ENCODE measurements at regions not wholly inside any gene's neighbourhood (a gene's known extent, or its start where the extent isn't known, plus 50 kb on each side); places are given as distances from the start of the nearest gene placed in this dataset.
"Not testable (repeated sequence)": the region's sequence is repeated elsewhere in the genome, so short reads cannot be mapped to it uniquely, and the experiment has no call there.

GRCh38 chr2:125224830-125225229, 1199.7 kb downstream of the CNTNAP5 start:
- DNase-seq: no peak

DNA sequence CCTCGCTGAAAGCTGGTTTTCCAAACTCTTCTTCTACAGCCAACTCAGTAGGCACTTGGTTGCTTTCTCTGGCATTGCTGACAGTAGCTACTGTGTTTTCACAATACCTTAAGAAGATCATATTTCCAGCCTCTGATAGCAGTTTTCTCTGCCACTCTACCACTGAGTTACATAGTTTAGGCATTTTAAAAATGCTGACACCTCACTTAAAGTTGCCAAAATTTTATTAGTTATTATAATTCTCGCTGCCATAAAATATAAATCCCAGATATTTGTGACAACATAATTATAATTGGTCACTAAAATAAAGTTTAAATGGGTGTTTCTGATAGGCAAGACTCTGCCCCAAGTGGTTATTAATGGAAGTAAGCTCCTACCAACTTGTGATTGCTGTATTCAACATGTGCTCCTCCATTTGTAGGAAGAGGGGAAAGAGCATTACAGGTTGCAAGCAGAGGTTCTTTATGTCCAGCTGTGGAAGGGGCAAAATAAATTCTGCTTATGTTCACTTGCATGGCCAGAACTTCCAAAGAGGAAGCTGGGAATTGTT, 1202.8 kb downstream of the CNTNAP5 start:
- no peak for DNase-seq

GRCh38 chr2:125240870-125241269, 1215.8 kb downstream of the CNTNAP5 start:
- no peak for DNase-seq

DNA sequence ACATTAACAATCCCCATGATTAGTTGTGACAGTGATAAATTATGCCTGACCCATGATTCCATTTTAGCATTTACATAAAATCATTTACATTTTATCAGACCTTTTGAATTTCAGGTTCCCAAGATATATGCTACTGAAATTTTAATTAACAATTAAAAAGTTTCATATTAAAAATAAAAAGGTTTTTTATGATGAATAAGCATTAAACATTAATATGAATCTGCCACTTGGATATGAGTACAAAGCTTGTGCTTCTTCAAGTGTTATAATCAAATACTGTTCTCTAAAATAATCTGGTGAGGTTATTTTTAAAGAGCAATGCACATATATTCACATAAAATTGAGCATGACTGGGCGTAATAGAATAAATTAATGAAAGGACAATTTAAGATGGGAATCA, 1218.0 kb downstream of the CNTNAP5 start:
- no peak for DNase-seq

DNA sequence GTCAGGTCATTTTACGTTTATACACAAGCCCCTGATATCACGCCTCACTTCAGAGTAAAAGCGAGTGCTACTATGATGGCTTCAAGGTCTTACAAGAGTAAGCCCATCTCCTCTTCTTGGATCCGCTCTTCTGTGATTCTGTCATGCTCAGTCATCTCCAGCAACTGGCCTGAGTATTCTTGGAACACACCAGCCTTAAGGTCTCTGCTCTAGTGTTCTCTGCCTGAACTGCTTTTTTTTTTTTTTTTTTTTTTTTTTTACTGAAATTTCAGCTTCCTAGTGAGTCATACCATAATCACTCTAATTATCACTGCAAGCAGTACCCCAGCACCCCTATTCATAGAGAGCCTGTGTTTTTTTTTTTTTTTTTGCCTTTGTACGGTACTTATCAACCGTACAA, 1228.9 kb downstream of the CNTNAP5 start:
- no peak for DNase-seq

GRCh38 chr2:125259451-125259850, 1234.4 kb downstream of the CNTNAP5 start:
- DNase-seq: no peak

GRCh38 chr2:125260366-125260930, 1235.4 kb downstream of the CNTNAP5 start:
- not testable (repeated sequence) for DNase-seq

GRCh38 chr2:125264453-125264852, 1239.4 kb downstream of the CNTNAP5 start:
- DNase-seq: no peak

- DNase-seq: no peak
Measured at GRCh38 chr2:125267683-125268082, 1242.6 kb downstream of the CNTNAP5 start.

DNA sequence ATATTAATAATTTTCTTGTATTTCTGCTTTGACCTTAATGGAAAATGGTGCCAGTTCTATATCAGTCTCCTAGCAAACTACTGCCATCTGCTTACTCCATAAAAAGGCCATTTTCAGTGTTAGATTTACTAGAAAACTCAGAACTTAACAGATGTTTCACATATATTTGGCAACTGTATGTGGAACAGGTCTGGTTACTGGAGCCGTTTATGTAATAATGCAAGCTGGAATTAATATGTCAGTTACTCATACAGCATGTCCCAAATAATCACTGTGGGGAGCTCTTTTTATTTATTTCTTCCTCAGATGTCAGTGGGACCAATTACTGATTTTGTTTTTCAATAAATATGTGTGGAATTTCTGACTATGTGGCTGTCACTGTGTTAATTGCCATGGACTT, 1247.6 kb downstream of the CNTNAP5 start:
- DNase-seq: no peak

- no peak for DNase-seq
Measured at GRCh38 chr2:125274718-125275117, 1249.6 kb downstream of the CNTNAP5 start.

GRCh38 chr2:125280265-125280664, 1255.2 kb downstream of the CNTNAP5 start:
- no peak for DNase-seq

GRCh38 chr2:125281242-125281641, 1256.2 kb downstream of the CNTNAP5 start:
- DNase-seq: no peak

DNA sequence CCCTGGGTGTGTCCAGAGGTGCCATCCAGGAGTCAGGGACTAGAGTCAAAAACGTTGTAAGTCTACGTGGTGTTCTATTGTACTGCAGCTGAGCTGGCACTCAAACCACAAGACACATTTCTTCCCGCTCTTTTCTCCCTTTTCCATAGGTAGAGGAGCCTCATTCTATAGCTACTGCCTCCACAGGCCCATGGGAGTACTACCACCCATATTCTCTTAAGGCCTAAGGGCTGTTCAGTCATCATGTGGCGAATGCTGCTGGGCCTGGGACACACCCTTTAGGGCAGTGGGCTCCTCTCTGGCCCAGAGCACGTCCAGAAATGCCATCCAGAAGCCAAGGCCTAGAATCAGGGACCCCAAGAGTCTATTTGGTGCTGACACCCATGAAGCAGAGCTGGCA, 1271.7 kb downstream of the CNTNAP5 start:
- no peak for DNase-seq

DNA sequence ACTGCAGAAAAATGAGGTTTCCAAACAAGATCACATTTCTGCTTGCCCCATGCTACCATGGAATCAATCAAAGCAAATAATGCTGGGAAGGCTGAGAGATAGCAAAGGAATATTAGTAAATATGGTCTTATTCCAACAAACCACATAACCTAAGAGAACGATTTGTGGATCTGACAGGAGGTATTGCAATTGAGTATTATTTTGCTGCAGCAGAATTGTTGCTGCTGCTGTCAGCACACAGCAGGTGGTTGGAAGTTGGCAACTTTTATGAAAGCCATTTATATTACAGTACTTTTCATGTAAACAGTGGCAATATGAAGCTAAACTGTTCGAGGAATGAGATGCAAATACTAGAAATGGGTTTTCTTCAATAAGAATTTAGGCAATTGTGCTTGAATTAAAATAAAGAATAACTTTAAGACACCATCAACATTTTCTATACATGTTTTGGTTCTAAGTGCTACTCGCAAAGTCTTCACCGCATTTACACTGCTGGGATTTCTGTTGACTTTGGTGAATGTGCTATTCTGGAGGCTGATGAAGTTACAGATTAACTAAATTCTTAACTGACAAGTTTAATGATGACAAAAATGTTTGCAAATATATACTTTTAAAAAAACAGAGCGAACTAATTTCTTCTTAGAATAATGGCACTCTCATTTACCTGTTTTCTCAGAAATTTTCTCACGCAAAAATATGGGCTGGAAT, 1285.7 kb downstream of the CNTNAP5 start:
- DNase-seq: no peak

DNA sequence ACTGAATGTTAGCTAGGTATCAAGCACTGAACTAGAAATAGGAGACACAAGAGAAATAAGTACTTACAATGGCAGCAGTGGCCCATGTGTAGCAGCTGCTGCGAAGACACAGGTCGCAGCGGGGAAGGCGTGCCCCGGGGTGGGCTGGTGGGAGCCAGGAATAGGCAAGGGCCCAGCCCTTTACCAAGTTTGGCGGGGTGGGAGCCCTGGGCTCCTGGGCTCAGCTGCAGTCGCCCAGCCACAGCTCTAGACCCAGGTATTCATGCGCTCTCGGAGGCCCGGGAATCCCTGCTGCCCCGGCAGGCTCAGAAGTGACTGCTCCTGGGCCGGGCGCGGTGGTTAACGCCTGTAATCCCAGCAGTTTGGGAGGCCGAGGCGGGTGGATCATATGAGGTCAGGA, 1287.3 kb downstream of the CNTNAP5 start:
- no peak for DNase-seq

GRCh38 chr2:125313806-125314205, 1288.7 kb downstream of the CNTNAP5 start:
- no peak for DNase-seq

GRCh38 chr2:125318740-125319139, 1293.7 kb downstream of the CNTNAP5 start:
- DNase-seq: no peak

DNA sequence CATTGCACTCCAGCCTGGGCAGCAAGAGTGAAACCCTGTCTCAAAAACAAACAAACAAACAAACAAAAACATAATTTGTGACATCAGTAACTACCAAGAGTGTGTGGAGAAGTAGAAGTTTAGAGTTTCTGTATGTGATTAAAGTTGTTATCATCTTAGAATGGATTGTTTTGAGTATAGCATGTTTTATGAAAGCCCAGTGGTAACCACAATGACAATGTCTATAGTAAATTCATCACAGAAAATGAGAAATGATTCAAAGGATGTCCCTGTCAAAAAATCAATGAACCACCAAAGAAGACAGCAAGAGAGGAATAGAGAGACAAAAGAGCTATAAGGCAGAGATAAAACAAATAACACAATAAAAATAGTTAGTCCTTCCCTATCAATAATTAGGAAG, 1299.2 kb downstream of the CNTNAP5 start:
- DNase-seq: no peak

- DNase-seq: no peak
Measured at GRCh38 chr2:125330133-125330532, 1305.0 kb downstream of the CNTNAP5 start.

- no peak for DNase-seq
Measured at GRCh38 chr2:125341353-125341752, 1314.6 kb upstream of the GYPC start.

- DNase-seq: not testable (repeated sequence)
Measured at GRCh38 chr2:125353542-125353941, 1302.4 kb upstream of the GYPC start.

DNA sequence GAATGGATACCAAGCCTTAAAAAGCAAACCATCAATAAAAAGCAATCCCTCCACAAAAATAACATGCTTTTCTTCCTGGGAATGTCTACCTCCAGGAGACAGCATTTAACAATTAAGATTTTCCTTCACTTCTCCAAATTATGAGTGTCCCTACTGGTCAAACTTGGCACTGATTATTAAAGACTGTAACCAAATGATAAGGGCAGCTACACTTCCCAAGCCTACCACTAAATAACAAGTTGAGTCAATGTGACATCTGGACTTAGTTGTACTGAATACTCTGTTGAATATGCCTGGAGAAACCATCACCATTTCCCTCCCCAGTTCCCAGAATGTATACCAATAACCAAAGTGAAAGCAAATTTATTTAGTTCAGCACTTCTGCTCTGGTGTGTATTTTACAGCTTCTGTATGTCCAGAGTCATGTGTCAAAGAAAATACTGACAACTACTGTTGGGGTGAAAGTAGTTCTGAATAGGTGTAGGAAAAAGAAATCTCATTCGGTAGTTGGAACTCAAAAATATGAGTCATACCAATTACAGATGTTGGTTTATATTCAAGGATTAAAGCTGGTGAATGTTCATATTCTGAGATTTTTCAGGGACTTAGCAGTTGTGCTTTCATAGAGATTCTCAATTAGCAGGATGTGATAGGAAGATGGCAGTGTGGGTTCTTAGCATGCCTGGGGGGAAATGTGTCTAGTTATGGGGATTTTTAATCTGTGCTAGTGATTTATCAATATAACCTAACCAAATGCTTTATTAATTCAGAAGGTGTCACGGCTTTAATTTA, 1291.6 kb upstream of the GYPC start:
- no peak for DNase-seq

- DNase-seq: no peak
Measured at GRCh38 chr2:125364984-125365265, 1291.0 kb upstream of the GYPC start.
